Esophagus squamous epithelium (tissue), 4 donors: ENCODE measurements at regions not wholly inside any gene's neighbourhood (a gene's known extent, or its start where the extent isn't known, plus 50 kb on each side); places are given as distances from the start of the nearest gene placed in this dataset.

Source experiments
- POLR2A ChIP-seq, 4 donors: fragments of 450-650 bp; IDR thresholded peaks; one replicate each; pipeline ENCODE4 v1.6.1; 2017; ENCODE audit warnings: antibody characterized with exemption in 4 of 4, mild to moderate bottlenecking in 4 of 4, moderate library complexity in 3 of 4
- TF ChIP-seq, protein P1 (sequence below), 6 experiments: fragments of 450-650 bp in 4 of 6; fragments of 200-600 bp in 2 of 6; sonication (generic) in 2 of 6; IDR thresholded peaks; one replicate each; pipeline ENCODE4 v1.5.1; 2016 to 2019; ENCODE audit warnings: antibody characterized with exemption in 6 of 6, mild to moderate bottlenecking in 4 of 6, moderate library complexity in 4 of 6

DNA sequence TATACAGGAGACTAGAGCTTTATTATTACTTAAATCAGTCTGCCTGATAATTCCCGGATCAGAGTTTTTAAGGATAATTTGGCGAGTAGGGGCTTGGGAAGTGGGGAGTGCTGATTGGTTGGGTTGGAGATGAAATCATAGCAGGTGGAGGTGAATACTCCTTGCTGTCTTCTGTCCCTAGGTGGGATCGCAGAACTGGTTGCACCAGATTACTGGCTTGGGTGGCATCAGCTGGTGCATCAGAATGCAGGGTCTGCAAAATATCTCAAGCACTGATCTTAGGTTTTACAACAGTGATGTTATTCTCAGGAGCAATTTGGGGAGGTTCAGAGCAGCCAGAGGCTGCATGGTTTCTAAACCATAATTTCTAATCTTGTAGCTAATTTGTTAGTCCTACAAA, 68.1 kb downstream of the KIF4B start:
- TF ChIP-seq, protein P1, sequence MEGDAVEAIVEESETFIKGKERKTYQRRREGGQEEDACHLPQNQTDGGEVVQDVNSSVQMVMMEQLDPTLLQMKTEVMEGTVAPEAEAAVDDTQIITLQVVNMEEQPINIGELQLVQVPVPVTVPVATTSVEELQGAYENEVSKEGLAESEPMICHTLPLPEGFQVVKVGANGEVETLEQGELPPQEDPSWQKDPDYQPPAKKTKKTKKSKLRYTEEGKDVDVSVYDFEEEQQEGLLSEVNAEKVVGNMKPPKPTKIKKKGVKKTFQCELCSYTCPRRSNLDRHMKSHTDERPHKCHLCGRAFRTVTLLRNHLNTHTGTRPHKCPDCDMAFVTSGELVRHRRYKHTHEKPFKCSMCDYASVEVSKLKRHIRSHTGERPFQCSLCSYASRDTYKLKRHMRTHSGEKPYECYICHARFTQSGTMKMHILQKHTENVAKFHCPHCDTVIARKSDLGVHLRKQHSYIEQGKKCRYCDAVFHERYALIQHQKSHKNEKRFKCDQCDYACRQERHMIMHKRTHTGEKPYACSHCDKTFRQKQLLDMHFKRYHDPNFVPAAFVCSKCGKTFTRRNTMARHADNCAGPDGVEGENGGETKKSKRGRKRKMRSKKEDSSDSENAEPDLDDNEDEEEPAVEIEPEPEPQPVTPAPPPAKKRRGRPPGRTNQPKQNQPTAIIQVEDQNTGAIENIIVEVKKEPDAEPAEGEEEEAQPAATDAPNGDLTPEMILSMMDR (IDR thresholded peaks at IDR 0.05), result no peak
- TF ChIP-seq POLR2A (IDR thresholded peaks at IDR 0.05), result no peak
